ENCODE measurements at regions not wholly inside any gene's neighbourhood (a gene's known extent, or its start where the extent isn't known, plus 50 kb on each side); places are given as distances from the start of the nearest gene placed in this dataset.

GRCh38 chr21:15295875-15296274, 231.1 kb upstream of the NRIP1 start:
- H3K4me1 ChIP-seq (ENCODE audit: control insufficient read depth, insufficient read depth, low read length): no peaks in the 10 kb centered on the region
- TF ChIP-seq RAD51 (IDR thresholded peaks at IDR 0.05) (no peak), NR2F1 (conservative IDR thresholded peaks at IDR 0.05) (no peak), BACH1 (IDR thresholded peaks at IDR 0.05; ENCODE audit: borderline replicate concordance) (no peak), CTCF (IDR thresholded peaks at IDR 0.05 in 2 of 3, conservative IDR thresholded peaks at IDR 0.05 in 1 of 3; ENCODE audit: control insufficient read depth in 2 of 3, extremely low read depth in 1 of 3, insufficient read depth in 1 of 3, low read depth in 3 of 3, low read length in 3 of 3) (no peak), TCF12 (IDR thresholded peaks at IDR 0.05; ENCODE audit: low read depth, low read length) (no peak), ASH2L (IDR thresholded peaks at IDR 0.05; ENCODE audit: borderline replicate concordance, low read depth) (no peak), SMARCA5 (IDR thresholded peaks at IDR 0.05) (no peak), TBL1XR1 (IDR thresholded peaks at IDR 0.05; ENCODE audit: low read depth, low read length) (no peak), NFXL1 (IDR thresholded peaks at IDR 0.05; ENCODE audit: borderline replicate concordance) (no peak), POLR2AphosphoS5 (IDR thresholded peaks at IDR 0.05; ENCODE audit: low read length) (no peak), RELB (IDR thresholded peaks at IDR 0.05; ENCODE audit: low read depth) (no peak), ZSCAN29 (IDR thresholded peaks at IDR 0.05) (no peak), EGR1 (IDR thresholded peaks at IDR 0.05; ENCODE audit: borderline replicate concordance in 1 of 2, low read depth in 2 of 2, low read length in 2 of 2) (no peak), TAF1 (IDR thresholded peaks at IDR 0.05; ENCODE audit: borderline replicate concordance, low read depth, low read length) (no peak), POLR2AphosphoS2 (IDR thresholded peaks at IDR 0.05; ENCODE audit: low read depth, low read length) (no peak)
- TF ChIP-seq, protein P1, sequence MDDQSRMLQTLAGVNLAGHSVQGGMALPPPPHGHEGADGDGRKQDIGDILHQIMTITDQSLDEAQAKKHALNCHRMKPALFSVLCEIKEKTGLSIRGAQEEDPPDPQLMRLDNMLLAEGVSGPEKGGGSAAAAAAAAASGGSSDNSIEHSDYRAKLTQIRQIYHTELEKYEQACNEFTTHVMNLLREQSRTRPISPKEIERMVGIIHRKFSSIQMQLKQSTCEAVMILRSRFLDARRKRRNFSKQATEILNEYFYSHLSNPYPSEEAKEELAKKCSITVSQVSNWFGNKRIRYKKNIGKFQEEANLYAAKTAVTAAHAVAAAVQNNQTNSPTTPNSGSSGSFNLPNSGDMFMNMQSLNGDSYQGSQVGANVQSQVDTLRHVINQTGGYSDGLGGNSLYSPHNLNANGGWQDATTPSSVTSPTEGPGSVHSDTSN (IDR thresholded peaks at IDR 0.05; ENCODE audit: insufficient replicate concordance, low read depth, low read length): no peak
- RAD21 ChIA-PET (ENCODE audit: unreplicated experiment): no interaction called here
- intact Hi-C loops (cut with micrococcal nuclease; ENCODE audit: unreplicated experiment) (no loop called here), in situ Hi-C loops (cut with MboI) (no loop called here)
- H3K9ac ChIP-seq (ENCODE audit: control insufficient read depth, insufficient read depth, low read length): no peak overlapping the region
- no peaks in the 10 kb centered on the region for H3K9me3 ChIP-seq (replicated peaks; ENCODE audit: control insufficient read depth, insufficient read depth, low read length)
- H3K27me3 ChIP-seq (replicated peaks in 1 of 2; ENCODE audit: control insufficient read depth in 2 of 2, insufficient read depth in 2 of 2, low read length in 1 of 2): no peaks in the 10 kb centered on the region
- no peaks in the 10 kb centered on the region for H4K20me1 ChIP-seq (ENCODE audit: control insufficient read depth, insufficient read depth)
- SMC1A ChIA-PET (ENCODE audit: uncharacterized antibody, unreplicated experiment): no interaction called here
- CTCF ChIA-PET: no interaction called here
- H2AFZ ChIP-seq (ENCODE audit: control insufficient read depth, low read depth, low read length): no peak overlapping the region
- H3K4me2 ChIP-seq (ENCODE audit: control insufficient read depth, insufficient read depth): no peak overlapping the region
- DNase-seq (ENCODE audit: low read depth, low spot score) (no peak), FAIRE-seq (no peak), ATAC-seq (no peak)
- H3K4me3 ChIP-seq: no peak overlapping the region
- WGBS (ENCODE audit: insufficient coverage, insufficient replicate concordance, low lambda C conversion rate, missing lambda C conversion rate): 21% methylated on average over 2 of the region's 2 CpGs
- H3K36me3 ChIP-seq (ENCODE audit: control insufficient read depth in 2 of 2, insufficient read depth in 2 of 2, low read length in 1 of 2): no peaks in the 10 kb centered on the region
- POLR2A ChIA-PET: no interaction called here
- no TSS peak for BruUV-seq (replicated peaks)
- no peak overlapping the region for H3K27ac ChIP-seq (ENCODE audit: control insufficient read depth, insufficient read depth)
- no peaks in the 10 kb centered on the region for H3K79me2 ChIP-seq (ENCODE audit: control insufficient read depth, insufficient read depth, low read length)
